Endodermal cell (in vitro differentiated cells): ENCODE measurements at regions not wholly inside any gene's neighbourhood (a gene's known extent, or its start where the extent isn't known, plus 50 kb on each side); places are given as distances from the start of the nearest gene placed in this dataset.

Experiments
- DNase-seq: peaks from one replicate; pipeline ENCODE4 v3.0.0-alpha.2; 2017
- H3K27ac ChIP-seq: 2 replicates; pipeline ENCODE4 v1.5.1; 2013; ENCODE audit warnings: mild to moderate bottlenecking, low read depth, low read length, moderate library complexity
- H3K27me3 ChIP-seq: 2 replicates; pipeline ENCODE4 v1.6.1; 2013; ENCODE audit warnings: mild to moderate bottlenecking, low read length, moderate library complexity; ENCODE audit not compliant: insufficient read depth, control insufficient read depth, poor library complexity, severe bottlenecking
- H3K36me3 ChIP-seq: 2 replicates; pipeline ENCODE4 v1.7.0; 2013; ENCODE audit warnings: mild to moderate bottlenecking, low read length, moderate library complexity; ENCODE audit not compliant: control insufficient read depth, insufficient read depth
- H3K4me1 ChIP-seq: one replicate; pipeline ENCODE4 v1.7.0; 2013; ENCODE audit warnings: low read length; ENCODE audit not compliant: control insufficient read depth, insufficient read depth
- H3K4me3 ChIP-seq: 2 replicates; pipeline ENCODE4 v1.5.1; 2013; ENCODE audit warnings: mild to moderate bottlenecking, low read length, moderate library complexity
- H3K9ac ChIP-seq: 2 replicates; pipeline ENCODE4 v1.6.1; 2013; ENCODE audit warnings: mild to moderate bottlenecking, low read length, moderate library complexity; ENCODE audit not compliant: poor library complexity, severe bottlenecking; ENCODE audit errors: extremely low read depth
- H3K9me3 ChIP-seq: 2 replicates; pipeline ENCODE4 v1.6.1; 2013; ENCODE audit warnings: mild to moderate bottlenecking, low read length, moderate library complexity; ENCODE audit not compliant: control insufficient read depth
- H3K27ac Mint-ChIP-seq: 2 replicates; pipeline ENCODE4 v1.8.0; 2020; ENCODE audit warnings: mixed read lengths
- H3K27me3 Mint-ChIP-seq: 2 replicates; pipeline ENCODE4 v1.8.0; 2021; ENCODE audit warnings: mild to moderate bottlenecking, mixed read lengths; ENCODE audit not compliant: insufficient read depth
- H3K36me3 Mint-ChIP-seq: 2 replicates; pipeline ENCODE4 v1.8.0; 2020; ENCODE audit warnings: low read depth, mixed read lengths
- H3K4me1 Mint-ChIP-seq: 2 replicates; pipeline ENCODE4 v1.8.0; 2020; ENCODE audit warnings: mixed read lengths
- H3K4me3 Mint-ChIP-seq: 2 replicates; pipeline ENCODE4 v1.8.0; 2020; ENCODE audit warnings: mild to moderate bottlenecking, moderate library complexity, mixed read lengths
- H3K9me3 Mint-ChIP-seq: 2 replicates; pipeline ENCODE4 v1.8.0; 2020; ENCODE audit warnings: mild to moderate bottlenecking, mixed read lengths
- CTCF ChIP-seq: fragments of 200-600 bp; sonication (generic); conservative IDR thresholded peaks from 2 replicates; pipeline ENCODE4 v1.5.0; 2021; ENCODE audit warnings: antibody characterized with exemption, mild to moderate bottlenecking
- WGBS, 2 experiments: methylation state at CpG; one replicate each; pipeline versions ENCODE4 v1.1.5 to v1.1.7; 2013; ENCODE audit warnings: missing lambda C conversion rate in 2 of 2, mixed read lengths in 1 of 2; ENCODE audit not compliant: insufficient coverage in 1 of 2, insufficient read length in 1 of 2; 5-methylcytosine and 5-hydroxymethylcytosine counted together

- Histone ChIP-seq H3K4me3 (no peak overlapping the region), H3K27ac (no peak overlapping the region), H3K9ac (no peak overlapping the region), H3K9me3 (no peaks in the 10 kb centered on the region), H3K4me1 (no peaks in the 10 kb centered on the region), H3K36me3 (no peaks in the 10 kb centered on the region), H3K27me3 (no peaks in the 10 kb centered on the region)
- TF ChIP-seq CTCF = no peak
- H3K27ac Mint-ChIP-seq = no peak overlapping the region
- no peaks in the 10 kb centered on the region for H3K27me3 Mint-ChIP-seq
- WGBS, 2 experiments = 92% methylated on average over 2 of the region's 2 CpGs; no CpG with 5 or more reads in 1 of the 2 experiments
- H3K4me1 Mint-ChIP-seq = peaks cover 8% of the 10 kb centered on the region
- no peak overlapping the region for H3K4me3 Mint-ChIP-seq
- H3K36me3 Mint-ChIP-seq = no peaks in the 10 kb centered on the region
- no peak for DNase-seq
- H3K9me3 Mint-ChIP-seq = no peaks in the 10 kb centered on the region
Measured at GRCh38 chr18:22739061-22739642, 194.0 kb upstream of the RBBP8 start.

DNA sequence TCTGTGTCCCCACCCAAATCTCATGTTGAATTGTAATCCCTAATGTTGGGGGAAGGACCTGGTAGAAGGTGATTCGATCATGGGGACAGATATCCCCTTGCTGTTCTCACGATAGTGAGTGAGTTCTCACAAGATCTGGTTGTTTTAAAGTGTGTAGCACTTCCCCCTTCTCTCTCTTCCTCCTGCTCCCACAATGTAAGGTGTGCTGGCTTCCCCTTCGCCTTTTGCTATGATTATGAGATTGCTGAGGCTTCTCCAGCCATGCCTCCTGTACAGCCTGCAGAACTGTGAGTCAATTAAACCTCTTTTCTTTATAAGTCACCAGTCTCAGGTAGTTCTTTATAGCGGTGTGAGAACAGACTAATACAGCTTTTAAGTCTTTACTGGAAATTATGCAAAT is 193.3 kb upstream of the RBBP8 start:
- H3K27ac Mint-ChIP-seq = no peak overlapping the region
- H3K36me3 ChIP-seq = no peaks in the 10 kb centered on the region
- no peak overlapping the region for H3K9ac ChIP-seq
- peaks cover 8% of the 10 kb centered on the region for H3K4me1 Mint-ChIP-seq
- no peaks in the 10 kb centered on the region for H3K9me3 ChIP-seq
- no peak overlapping the region for H3K4me3 ChIP-seq
- no peaks in the 10 kb centered on the region for H3K27me3 ChIP-seq
- no peaks in the 10 kb centered on the region for H3K9me3 Mint-ChIP-seq
- no peak for TF ChIP-seq CTCF
- no peak overlapping the region for H3K27ac ChIP-seq
- H3K27me3 Mint-ChIP-seq = no peaks in the 10 kb centered on the region
- no peaks in the 10 kb centered on the region for H3K36me3 Mint-ChIP-seq
- 80 to 90% methylated on average over 1 to 4 of the region's 4 CpGs for WGBS, 2 experiments
- H3K4me1 ChIP-seq = no peaks in the 10 kb centered on the region
- no peak for DNase-seq
- H3K4me3 Mint-ChIP-seq = no peak overlapping the region

DNA sequence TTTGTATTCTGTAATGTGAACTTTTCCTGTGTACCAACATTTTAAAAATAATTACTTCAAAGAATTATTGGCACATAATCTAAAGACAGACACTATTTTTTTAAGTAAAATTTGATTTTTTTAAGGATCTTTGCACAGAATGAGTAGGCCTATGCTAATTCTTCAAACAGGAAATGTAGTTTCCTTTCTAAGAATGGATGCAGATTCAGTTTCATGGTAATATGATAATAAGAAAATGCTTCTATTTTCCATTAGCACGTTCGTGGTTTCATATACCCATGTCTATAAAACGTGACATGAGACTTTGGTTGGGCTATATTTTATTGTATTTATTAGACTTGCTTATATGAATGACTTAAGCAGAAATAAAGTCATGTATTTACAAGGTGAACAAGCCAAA is 191.8 kb upstream of the RBBP8 start:
- Histone ChIP-seq H3K36me3 (no peaks in the 10 kb centered on the region), H3K9ac (no peak overlapping the region), H3K27ac (no peak overlapping the region), H3K27me3 (no peaks in the 10 kb centered on the region), H3K4me1 (no peaks in the 10 kb centered on the region), H3K4me3 (no peak overlapping the region), H3K9me3 (no peaks in the 10 kb centered on the region)
- H3K4me3 Mint-ChIP-seq = no peak overlapping the region
- WGBS, 2 experiments = 88% methylated on average over 3 of the region's 3 CpGs; no CpG with 5 or more reads in 1 of the 2 experiments
- no peaks in the 10 kb centered on the region for H3K9me3 Mint-ChIP-seq
- no peak overlapping the region for H3K27ac Mint-ChIP-seq
- TF ChIP-seq CTCF = no peak
- no peaks in the 10 kb centered on the region for H3K27me3 Mint-ChIP-seq
- H3K4me1 Mint-ChIP-seq = peaks cover 8% of the 10 kb centered on the region
- DNase-seq = no peak
- no peaks in the 10 kb centered on the region for H3K36me3 Mint-ChIP-seq
